Body of pancreas (tissue), 4 donors: ENCODE measurements at regions not wholly inside any gene's neighbourhood (a gene's known extent, or its start where the extent isn't known, plus 50 kb on each side); places are given as distances from the start of the nearest gene placed in this dataset.

ENCODE experiments used
- CTCF ChIP-seq, 7 experiments: fragments of 450-650 bp in 4 of 7; fragments of 200-600 bp in 3 of 7; sonication (generic) in 3 of 7; IDR thresholded peaks; one replicate each; pipeline ENCODE4 v1.5.1; 2016 to 2019; ENCODE audit warnings: antibody characterized with exemption in 7 of 7
- POLR2A ChIP-seq, 3 donors: fragments of 450-650 bp; IDR thresholded peaks; one replicate each; pipeline ENCODE4 v1.6.1; 2016; ENCODE audit warnings: antibody characterized with exemption in 3 of 3, mild to moderate bottlenecking in 2 of 3

GRCh38 chr18:56423626-56424025 lies 214.8 kb downstream of the TXNL1 start:
- TF ChIP-seq CTCF (IDR thresholded peaks at IDR 0.05) (no peak), POLR2A (IDR thresholded peaks at IDR 0.05) (no peak)
